Mucosa of stomach (tissue), 1 donor: ENCODE measurements at regions not wholly inside any gene's neighbourhood (a gene's known extent, or its start where the extent isn't known, plus 50 kb on each side); places are given as distances from the start of the nearest gene placed in this dataset.

ENCODE experiments used
- H3K27me3 ChIP-seq: one replicate; pipeline ENCODE4 v1.7.0; 2013; ENCODE audit warnings: mild to moderate bottlenecking, low read length; ENCODE audit not compliant: control insufficient read depth, insufficient read depth
- H3K36me3 ChIP-seq: one replicate; pipeline ENCODE4 v1.7.0; 2013; ENCODE audit warnings: low read length; ENCODE audit not compliant: control insufficient read depth, insufficient read depth
- H3K4me1 ChIP-seq: one replicate; pipeline ENCODE4 v1.7.0; 2013; ENCODE audit warnings: mild to moderate bottlenecking, low read length; ENCODE audit not compliant: control insufficient read depth, insufficient read depth
- H3K4me3 ChIP-seq: one replicate; pipeline ENCODE4 v1.7.0; 2013; ENCODE audit warnings: low read length
- H3K9ac ChIP-seq: one replicate; pipeline ENCODE4 v1.7.0; 2013; ENCODE audit warnings: mild to moderate bottlenecking, low read length, moderate library complexity
- H3K9me3 ChIP-seq: one replicate; pipeline ENCODE4 v1.7.0; 2013; ENCODE audit warnings: mild to moderate bottlenecking, low read length, moderate library complexity; ENCODE audit not compliant: control insufficient read depth
- donor health status: Pancreatic carcinoma.

GRCh38 chr20:4406627-4407026 is 157.5 kb upstream of the ADRA1D start:
- Histone ChIP-seq H3K36me3 (no peaks in the 10 kb centered on the region), H3K9ac (no peak overlapping the region), H3K4me3 (no peak overlapping the region), H3K27me3 (no peaks in the 10 kb centered on the region), H3K4me1 (no peaks in the 10 kb centered on the region), H3K9me3 (no peaks in the 10 kb centered on the region)

- Histone ChIP-seq H3K9ac (no peak overlapping the region), H3K9me3 (no peaks in the 10 kb centered on the region), H3K4me3 (no peak overlapping the region), H3K36me3 (no peaks in the 10 kb centered on the region), H3K27me3 (no peaks in the 10 kb centered on the region), H3K4me1 (no peaks in the 10 kb centered on the region)
These were observed 152.5 kb upstream of the ADRA1D start for GRCh38 chr20:4401601-4402000.

GRCh38 chr20:4384961-4385360 is 135.9 kb upstream of the ADRA1D start:
- H3K4me3 ChIP-seq, result no peak overlapping the region
- no peaks in the 10 kb centered on the region for H3K9me3 ChIP-seq
- no peaks in the 10 kb centered on the region for H3K36me3 ChIP-seq
- H3K4me1 ChIP-seq, result no peaks in the 10 kb centered on the region
- H3K9ac ChIP-seq, result no peak overlapping the region
- no peaks in the 10 kb centered on the region for H3K27me3 ChIP-seq

- Histone ChIP-seq H3K9me3 (no peaks in the 10 kb centered on the region), H3K4me3 (no peak overlapping the region), H3K9ac (no peak overlapping the region), H3K36me3 (no peaks in the 10 kb centered on the region), H3K27me3 (no peaks in the 10 kb centered on the region), H3K4me1 (no peaks in the 10 kb centered on the region)
These were observed 134.9 kb upstream of the ADRA1D start for GRCh38 chr20:4383961-4384360.

GRCh38 chr20:4375881-4376280 is 126.8 kb upstream of the ADRA1D start:
- no peaks in the 10 kb centered on the region for H3K27me3 ChIP-seq
- no peaks in the 10 kb centered on the region for H3K9me3 ChIP-seq
- H3K9ac ChIP-seq, result no peak overlapping the region
- no peaks in the 10 kb centered on the region for H3K4me1 ChIP-seq
- no peaks in the 10 kb centered on the region for H3K36me3 ChIP-seq
- no peak overlapping the region for H3K4me3 ChIP-seq

- Histone ChIP-seq H3K9me3 (no peaks in the 10 kb centered on the region), H3K4me3 (no peak overlapping the region), H3K4me1 (no peaks in the 10 kb centered on the region), H3K36me3 (no peaks in the 10 kb centered on the region), H3K27me3 (no peaks in the 10 kb centered on the region), H3K9ac (no peak overlapping the region)
These were observed 124.4 kb upstream of the ADRA1D start for GRCh38 chr20:4373454-4373853.

GRCh38 chr20:4371623-4372251 is 122.7 kb upstream of the ADRA1D start:
- no peaks in the 10 kb centered on the region for H3K4me1 ChIP-seq
- H3K9ac ChIP-seq, result no peak overlapping the region

GRCh38 chr20:4370851-4371250 is 121.8 kb upstream of the ADRA1D start:
- Histone ChIP-seq H3K4me3 (no peak overlapping the region), H3K9ac (no peak overlapping the region), H3K4me1 (no peaks in the 10 kb centered on the region), H3K27me3 (no peaks in the 10 kb centered on the region), H3K36me3 (no peaks in the 10 kb centered on the region), H3K9me3 (no peaks in the 10 kb centered on the region)

More at GRCh38 chr20:4371623-4372251, 122.7 kb upstream of the ADRA1D start:
- no peak overlapping the region for H3K4me3 ChIP-seq
- H3K36me3 ChIP-seq, result no peaks in the 10 kb centered on the region
- H3K27me3 ChIP-seq, result no peaks in the 10 kb centered on the region
- no peaks in the 10 kb centered on the region for H3K9me3 ChIP-seq

GRCh38 chr20:4369798-4370124 is 120.7 kb upstream of the ADRA1D start:
- Histone ChIP-seq H3K4me3 (no peak overlapping the region), H3K9ac (no peak overlapping the region), H3K27me3 (no peaks in the 10 kb centered on the region), H3K36me3 (no peaks in the 10 kb centered on the region), H3K4me1 (no peaks in the 10 kb centered on the region), H3K9me3 (no peaks in the 10 kb centered on the region)

GRCh38 chr20:4369119-4369797 is 120.2 kb upstream of the ADRA1D start:
- Histone ChIP-seq H3K9me3 (no peaks in the 10 kb centered on the region), H3K4me3 (no peak overlapping the region), H3K4me1 (no peaks in the 10 kb centered on the region)

GRCh38 chr20:4366076-4366475 is 117.0 kb upstream of the ADRA1D start:
- Histone ChIP-seq H3K4me3 (no peak overlapping the region), H3K4me1 (no peaks in the 10 kb centered on the region), H3K9ac (no peak overlapping the region), H3K9me3 (no peaks in the 10 kb centered on the region), H3K36me3 (no peaks in the 10 kb centered on the region), H3K27me3 (no peaks in the 10 kb centered on the region)

More at GRCh38 chr20:4369119-4369797, 120.2 kb upstream of the ADRA1D start:
- no peaks in the 10 kb centered on the region for H3K27me3 ChIP-seq
- H3K36me3 ChIP-seq, result no peaks in the 10 kb centered on the region
- no peak overlapping the region for H3K9ac ChIP-seq

GRCh38 chr20:4358552-4358951 is 109.5 kb upstream of the ADRA1D start:
- no peaks in the 10 kb centered on the region for H3K36me3 ChIP-seq
- no peak overlapping the region for H3K4me3 ChIP-seq

More at GRCh38 chr20:4358552-4358951, 109.5 kb upstream of the ADRA1D start:
- Histone ChIP-seq H3K4me1 (no peaks in the 10 kb centered on the region), H3K9me3 (no peaks in the 10 kb centered on the region), H3K9ac (no peak overlapping the region), H3K27me3 (no peaks in the 10 kb centered on the region)
